ENCODE measurements at regions not wholly inside any gene's neighbourhood (a gene's known extent, or its start where the extent isn't known, plus 50 kb on each side); places are given as distances from the start of the nearest gene placed in this dataset.

DNA sequence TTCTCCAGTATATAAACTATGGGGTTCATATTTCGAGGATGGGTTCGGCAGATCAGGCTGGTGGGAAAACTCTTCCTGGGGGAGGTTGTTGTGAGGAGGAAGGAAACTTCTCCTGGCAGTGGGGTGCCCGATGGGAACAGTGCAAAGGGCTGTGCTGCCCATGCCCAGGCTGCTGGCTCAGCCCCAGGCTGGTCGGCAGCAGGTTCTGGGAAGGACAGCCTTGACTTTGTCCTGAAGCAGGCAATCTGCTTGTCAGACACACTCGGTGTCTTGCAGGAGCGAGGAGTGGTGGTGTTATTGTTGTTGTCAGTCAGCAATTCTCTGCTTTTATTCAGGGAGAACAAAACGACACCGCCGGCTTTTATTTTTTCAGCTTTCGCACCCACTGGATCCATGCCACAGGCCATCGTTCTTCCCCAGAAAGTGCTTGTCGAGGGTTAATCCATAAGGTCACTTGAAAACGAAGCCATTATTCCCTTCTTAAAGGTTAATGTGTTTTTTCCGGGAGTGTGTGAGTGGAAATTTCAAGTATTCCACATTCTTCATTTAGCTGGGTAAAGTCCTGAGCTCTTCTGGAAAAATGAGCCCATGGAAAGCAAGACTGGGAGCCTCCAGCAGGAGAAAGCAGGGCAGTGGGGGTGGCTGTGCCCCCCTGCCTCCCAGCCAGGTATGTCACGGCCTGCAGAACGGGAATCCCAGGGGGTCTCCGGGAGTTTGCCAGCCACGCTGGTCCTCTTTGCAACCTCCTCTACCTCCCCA, 57.0 kb upstream of the STX16 start:
- TF ChIP-seq RAD21 (IDR thresholded peaks at IDR 0.05 in 1 of 2, conservative IDR thresholded peaks at IDR 0.05 in 1 of 2; ENCODE audit: low read depth in 2 of 2, low read length in 2 of 2) = no peak
- TF ChIP-seq, protein P1, sequence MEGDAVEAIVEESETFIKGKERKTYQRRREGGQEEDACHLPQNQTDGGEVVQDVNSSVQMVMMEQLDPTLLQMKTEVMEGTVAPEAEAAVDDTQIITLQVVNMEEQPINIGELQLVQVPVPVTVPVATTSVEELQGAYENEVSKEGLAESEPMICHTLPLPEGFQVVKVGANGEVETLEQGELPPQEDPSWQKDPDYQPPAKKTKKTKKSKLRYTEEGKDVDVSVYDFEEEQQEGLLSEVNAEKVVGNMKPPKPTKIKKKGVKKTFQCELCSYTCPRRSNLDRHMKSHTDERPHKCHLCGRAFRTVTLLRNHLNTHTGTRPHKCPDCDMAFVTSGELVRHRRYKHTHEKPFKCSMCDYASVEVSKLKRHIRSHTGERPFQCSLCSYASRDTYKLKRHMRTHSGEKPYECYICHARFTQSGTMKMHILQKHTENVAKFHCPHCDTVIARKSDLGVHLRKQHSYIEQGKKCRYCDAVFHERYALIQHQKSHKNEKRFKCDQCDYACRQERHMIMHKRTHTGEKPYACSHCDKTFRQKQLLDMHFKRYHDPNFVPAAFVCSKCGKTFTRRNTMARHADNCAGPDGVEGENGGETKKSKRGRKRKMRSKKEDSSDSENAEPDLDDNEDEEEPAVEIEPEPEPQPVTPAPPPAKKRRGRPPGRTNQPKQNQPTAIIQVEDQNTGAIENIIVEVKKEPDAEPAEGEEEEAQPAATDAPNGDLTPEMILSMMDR (IDR thresholded peaks at IDR 0.05; ENCODE audit: control extremely low read depth in 1 of 3, insufficient read depth in 1 of 3, low read depth in 1 of 3, low read length in 3 of 3) = no peak
- TF ChIP-seq, protein P2, sequence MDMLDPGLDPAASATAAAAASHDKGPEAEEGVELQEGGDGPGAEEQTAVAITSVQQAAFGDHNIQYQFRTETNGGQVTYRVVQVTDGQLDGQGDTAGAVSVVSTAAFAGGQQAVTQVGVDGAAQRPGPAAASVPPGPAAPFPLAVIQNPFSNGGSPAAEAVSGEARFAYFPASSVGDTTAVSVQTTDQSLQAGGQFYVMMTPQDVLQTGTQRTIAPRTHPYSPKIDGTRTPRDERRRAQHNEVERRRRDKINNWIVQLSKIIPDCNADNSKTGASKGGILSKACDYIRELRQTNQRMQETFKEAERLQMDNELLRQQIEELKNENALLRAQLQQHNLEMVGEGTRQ (IDR thresholded peaks at IDR 0.05; ENCODE audit: low read length) = no peak
- TF ChIP-seq EGR1 (IDR thresholded peaks at IDR 0.05; ENCODE audit: borderline replicate concordance, low read depth, low read length) = no peak
- no peak for TF ChIP-seq POLR2AphosphoS5 (IDR thresholded peaks at IDR 0.05; ENCODE audit: low read depth, low read length)

All from H1 (cell line).